PC-3 (cell line): ENCODE measurements at regions not wholly inside any gene's neighbourhood (a gene's known extent, or its start where the extent isn't known, plus 50 kb on each side); places are given as distances from the start of the nearest gene placed in this dataset.
A peak's percentile ranks its signal among the peaks of the same experiment; 100 is the strongest.

Experiments
- ATAC-seq: fragments of 200-7000 bp; cut with Tn5 transposase; 2 replicates; pipeline ENCODE4 v1.9.1; 2020; ENCODE audit warnings: mild to moderate bottlenecking, moderate library complexity
- BruUV-seq: library from RNA; stranded (reverse); fragments of 400-500 nt; replicated peaks from 2 replicates; lab custom pipeline; 2021; lab: Mats Ljungman, UMichigan
- CTCF ChIA-PET: fragments of 300-600 bp; sonication (Branson Sonifier 250); formaldehyde crosslinking; loops from one replicate; lab custom pipeline; 2022; ENCODE audit warnings: antibody characterized with exemption; lab: Charles Lee
- POLR2A ChIA-PET: fragments of 300-600 bp; sonication (Branson Sonifier 250); formaldehyde crosslinking; loops from one replicate; lab custom pipeline; 2022; ENCODE audit warnings: antibody characterized with exemption; ENCODE audit not compliant: unreplicated experiment; lab: Charles Lee
- DNase-seq: peaks from one replicate; pipeline ENCODE4 v3.0.0-alpha.2; 2015
- H2AFZ ChIP-seq: fragments of 300-600 bp; sonication (generic); 2 replicates; pipeline ENCODE4 v1.6.0; 2016; ENCODE audit warnings: antibody characterized with exemption, low read length
- H3F3A ChIP-seq: fragments of 300-600 bp; sonication (generic); one replicate; pipeline ENCODE4 v1.6.0; 2017; ENCODE audit warnings: antibody characterized with exemption, low read length, control low read depth, mild to moderate bottlenecking; ENCODE audit not compliant: unreplicated experiment
- H3K27ac ChIP-seq: fragments of 300-600 bp; sonication (generic); 2 replicates; pipeline ENCODE4 v1.5.1; 2016; ENCODE audit warnings: mild to moderate bottlenecking, low read length
- H3K27me3 ChIP-seq: fragments of 300-600 bp; sonication (generic); 2 replicates; pipeline ENCODE4 v1.6.1; 2016; ENCODE audit warnings: low read length, mixed read lengths
- H3K36me3 ChIP-seq: fragments of 300-600 bp; sonication (generic); 2 replicates; pipeline ENCODE4 v1.6.1; 2016; ENCODE audit warnings: low read depth, mixed run types, low read length, mixed read lengths
- H3K4me1 ChIP-seq: fragments of 300-600 bp; sonication (generic); 2 replicates; pipeline ENCODE4 v1.5.1; 2016; ENCODE audit warnings: low read length; ENCODE audit not compliant: insufficient read depth
- H3K4me2 ChIP-seq: fragments of 300-600 bp; sonication (generic); 2 replicates; pipeline ENCODE4 v1.6.0; 2016; ENCODE audit warnings: low read length
- H3K4me3 ChIP-seq: fragments of 300-600 bp; sonication (generic); 2 replicates; pipeline ENCODE4 v1.5.1; 2016; ENCODE audit warnings: mild to moderate bottlenecking, low read length, mixed read lengths
- H3K79me2 ChIP-seq: fragments of 300-600 bp; sonication (generic); 2 replicates; pipeline ENCODE4 v1.6.1; 2017; ENCODE audit warnings: low read length, mixed read lengths
- H3K9ac ChIP-seq: fragments of 300-600 bp; sonication (generic); 2 replicates; pipeline ENCODE4 v1.6.0; 2016; ENCODE audit warnings: mild to moderate bottlenecking, low read length
- H3K9me2 ChIP-seq: fragments of 300-600 bp; sonication (generic); replicated peaks from 2 replicates; pipeline ENCODE4 v1.6.1; 2016; ENCODE audit warnings: mixed run types, low read length, mixed read lengths
- H3K9me3 ChIP-seq: fragments of 300-600 bp; sonication (generic); 2 replicates; pipeline ENCODE4 v1.6.1; 2016; ENCODE audit warnings: low read length, mixed read lengths
- H4K20me1 ChIP-seq: fragments of 300-600 bp; sonication (generic); 2 replicates; pipeline ENCODE4 v1.6.1; 2016; ENCODE audit warnings: low read length, mixed read lengths
- EZH2 ChIP-seq: fragments of 300-600 bp; sonication (generic); IDR thresholded peaks from one replicate; pipeline ENCODE4 v1.6.1; 2017; ENCODE audit warnings: antibody characterized with exemption, mild to moderate bottlenecking, low read length; ENCODE audit not compliant: unreplicated experiment
- EZH2phosphoT487 ChIP-seq: fragments of 300-600 bp; sonication (generic); IDR thresholded peaks from 2 replicates; pipeline ENCODE4 v1.6.1; 2018; ENCODE audit warnings: mild to moderate bottlenecking, antibody characterized with exemption, low read length, borderline replicate concordance
- intact Hi-C: fragments of 100-400 bp; cut with micrococcal nuclease; formaldehyde crosslinking; loops from 2 replicates; pipeline ENCODE4 v1.9.0; 2023
- TF ChIP-seq, protein P1 (sequence below): fragments of 300-600 bp; sonication (generic); conservative IDR thresholded peaks from 2 replicates; pipeline ENCODE4 v1.5.1; 2017; ENCODE audit warnings: antibody characterized with exemption, low read depth, mild to moderate bottlenecking, low read length

DNA sequence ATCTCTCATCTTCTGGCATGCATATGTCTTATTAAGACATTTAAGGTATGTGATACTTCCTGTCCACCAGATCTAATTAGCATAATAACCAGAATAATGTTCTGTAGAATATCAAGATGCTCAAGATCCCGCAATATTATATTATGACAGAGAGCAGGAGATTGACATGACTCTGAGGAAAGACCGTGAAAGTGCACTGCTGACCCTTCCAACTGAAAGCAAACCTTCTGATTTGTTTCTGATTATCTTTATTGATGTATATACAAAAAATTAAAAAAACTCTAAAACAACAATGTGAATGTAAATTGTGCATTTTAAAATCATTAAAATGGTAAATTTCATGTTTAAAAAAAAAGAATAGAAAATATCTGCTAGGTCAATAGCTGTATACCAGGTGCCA is 184.4 kb upstream of the TMEM45B start:
- H3F3A ChIP-seq = no peaks in the 10 kb centered on the region
- no peak overlapping the region for H3K4me3 ChIP-seq
- DNase-seq (no peak), ATAC-seq (no peak)
- no peaks in the 10 kb centered on the region for H3K9me3 ChIP-seq
- ChIA-PET POLR2A (no interaction called here), CTCF (no interaction called here)
- H3K4me2 ChIP-seq = no peak overlapping the region
- H3K79me2 ChIP-seq = no peaks in the 10 kb centered on the region
- no peaks in the 10 kb centered on the region for H3K9me2 ChIP-seq
- H3K9ac ChIP-seq = no peak overlapping the region
- TF ChIP-seq EZH2phosphoT487 = no peak
- TF ChIP-seq, protein P1, sequence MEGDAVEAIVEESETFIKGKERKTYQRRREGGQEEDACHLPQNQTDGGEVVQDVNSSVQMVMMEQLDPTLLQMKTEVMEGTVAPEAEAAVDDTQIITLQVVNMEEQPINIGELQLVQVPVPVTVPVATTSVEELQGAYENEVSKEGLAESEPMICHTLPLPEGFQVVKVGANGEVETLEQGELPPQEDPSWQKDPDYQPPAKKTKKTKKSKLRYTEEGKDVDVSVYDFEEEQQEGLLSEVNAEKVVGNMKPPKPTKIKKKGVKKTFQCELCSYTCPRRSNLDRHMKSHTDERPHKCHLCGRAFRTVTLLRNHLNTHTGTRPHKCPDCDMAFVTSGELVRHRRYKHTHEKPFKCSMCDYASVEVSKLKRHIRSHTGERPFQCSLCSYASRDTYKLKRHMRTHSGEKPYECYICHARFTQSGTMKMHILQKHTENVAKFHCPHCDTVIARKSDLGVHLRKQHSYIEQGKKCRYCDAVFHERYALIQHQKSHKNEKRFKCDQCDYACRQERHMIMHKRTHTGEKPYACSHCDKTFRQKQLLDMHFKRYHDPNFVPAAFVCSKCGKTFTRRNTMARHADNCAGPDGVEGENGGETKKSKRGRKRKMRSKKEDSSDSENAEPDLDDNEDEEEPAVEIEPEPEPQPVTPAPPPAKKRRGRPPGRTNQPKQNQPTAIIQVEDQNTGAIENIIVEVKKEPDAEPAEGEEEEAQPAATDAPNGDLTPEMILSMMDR = no peak
- no peak for TF ChIP-seq EZH2
- intact Hi-C loops = no loop called here
- no peaks in the 10 kb centered on the region for H4K20me1 ChIP-seq
- no peak overlapping the region for H3K27ac ChIP-seq
- H3K36me3 ChIP-seq = no peaks in the 10 kb centered on the region
- H2AFZ ChIP-seq = no peak overlapping the region
- H3K4me1 ChIP-seq = no peaks in the 10 kb centered on the region
- no peaks in the 10 kb centered on the region for H3K27me3 ChIP-seq
- BruUV-seq = no TSS peak

DNA sequence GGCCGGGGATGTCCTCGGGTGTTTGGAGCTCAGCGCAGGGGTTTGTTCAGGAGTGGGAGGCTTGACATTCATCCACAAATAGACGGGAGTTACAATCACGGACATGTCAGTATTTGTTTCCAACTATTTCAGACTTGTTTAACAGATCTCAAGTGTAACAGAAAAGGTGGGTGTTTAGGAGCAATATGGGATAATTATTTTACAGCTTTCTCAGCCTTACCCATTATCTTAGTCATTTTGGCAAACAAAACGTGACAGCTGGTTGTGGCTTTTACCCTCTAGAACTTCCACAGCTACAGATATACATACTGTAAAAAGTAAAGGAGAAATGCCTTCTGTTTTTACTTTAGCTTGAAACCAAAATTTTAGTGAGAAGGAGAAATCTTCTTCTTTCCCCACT is 178.7 kb upstream of the TMEM45B start:
- H3K27ac ChIP-seq = peak overlapping the region; percentile 45
- no peak for DNase-seq
- H3K9me3 ChIP-seq = no peaks in the 10 kb centered on the region
- peaks cover 5% of the 10 kb centered on the region for H3F3A ChIP-seq
- H3K79me2 ChIP-seq = no peaks in the 10 kb centered on the region
- BruUV-seq = no TSS peak
- no peaks in the 10 kb centered on the region for H3K9me2 ChIP-seq
- ChIA-PET POLR2A (interaction anchor here (0.7 kb wide), 1 partner anchor 8 kb away, joined by 3 read pairs; no protein-coding TSS in a partner anchor), CTCF (interaction anchor here (0.5 kb wide), 1 partner anchor 305 kb away, joined by 3 read pairs; no protein-coding TSS in a partner anchor)
- H4K20me1 ChIP-seq = no peaks in the 10 kb centered on the region
- ATAC-seq = no peak
- peaks cover 48% of the 10 kb centered on the region for H3K4me1 ChIP-seq
- H2AFZ ChIP-seq = no peak overlapping the region
- no peaks in the 10 kb centered on the region for H3K27me3 ChIP-seq
- H3K9ac ChIP-seq = peak overlapping the region; percentile 22; the same call in 1 of the 2 replicates
- peak overlapping the region; percentile 4; the same call in 1 of the 2 replicates for H3K4me2 ChIP-seq
- TF ChIP-seq, protein P1 = no peak
- TF ChIP-seq EZH2 (no peak), EZH2phosphoT487 (no peak)
- no peaks in the 10 kb centered on the region for H3K36me3 ChIP-seq
- H3K4me3 ChIP-seq = no peak overlapping the region
- intact Hi-C loops = loop anchor here (5.0 kb wide), 1 partner anchor 115 kb away; no protein-coding TSS in a partner anchor

DNA sequence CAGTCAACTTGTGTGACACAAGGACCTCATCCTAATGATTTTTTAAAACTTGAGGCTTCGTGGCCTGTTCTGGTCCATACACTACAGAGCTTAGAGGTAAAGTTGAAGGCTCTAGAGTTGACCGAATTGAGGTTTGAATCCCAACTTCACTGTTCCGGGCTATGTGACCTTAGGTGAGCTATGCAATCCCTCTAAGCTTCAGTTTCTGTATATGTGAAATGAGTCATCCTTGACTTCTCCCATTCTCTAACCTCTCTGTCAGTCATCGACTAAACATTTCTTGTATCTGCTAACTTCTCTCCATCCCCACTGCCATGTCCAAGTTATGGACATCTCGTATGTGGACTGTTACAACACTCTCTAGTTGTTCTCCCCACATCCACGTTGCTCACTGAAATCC is 178.2 kb upstream of the TMEM45B start:
- Histone ChIP-seq H3K9ac (peak overlapping the region; percentile 22; the same call in 1 of the 2 replicates), H3K36me3 (no peaks in the 10 kb centered on the region), H3K9me2 (no peaks in the 10 kb centered on the region), H3K4me3 (no peak overlapping the region), H3K9me3 (no peaks in the 10 kb centered on the region), H3K4me2 (peak overlapping the region; percentile 4; the same call in 1 of the 2 replicates), H3K4me1 (peaks cover 52% of the 10 kb centered on the region), H3K79me2 (no peaks in the 10 kb centered on the region), H3F3A (peaks cover 5% of the 10 kb centered on the region), H3K27me3 (no peaks in the 10 kb centered on the region), H2AFZ (no peak overlapping the region), H4K20me1 (no peaks in the 10 kb centered on the region), H3K27ac (peak overlapping the region; percentile 45)
- ATAC-seq (peak; percentile 16; the same call in 1 of the 2 replicates), DNase-seq (peak; percentile 74)
- intact Hi-C loops = loop anchor here (5.0 kb wide), 1 partner anchor 115 kb away; no protein-coding TSS in a partner anchor
- POLR2A ChIA-PET = interaction anchor here (0.6 to 0.7 kb wide), 2 partner anchors 9 to 310 kb away, joined by 3 to 4 read pairs; no protein-coding TSS in a partner anchor
- CTCF ChIA-PET = interaction anchor here (0.5 kb wide), 1 partner anchor 306 kb away, joined by 3 read pairs; no protein-coding TSS in a partner anchor
- no peak for TF ChIP-seq EZH2phosphoT487
- TF ChIP-seq, protein P1 = no peak
- no peak for TF ChIP-seq EZH2
- no TSS peak for BruUV-seq
